SK-N-MC (cell line): ENCODE measurements at regions not wholly inside any gene's neighbourhood (a gene's known extent, or its start where the extent isn't known, plus 50 kb on each side); places are given as distances from the start of the nearest gene placed in this dataset.

ENCODE experiments used
- DNase-seq: peaks from one replicate; pipeline ENCODE4 v3.0.0-alpha.2; 2011; ENCODE audit warnings: low read depth, low spot score
- H3K27ac ChIP-seq: fragments of 200-600 bp; sonication (generic); 2 replicates; pipeline ENCODE4 v1.5.1; 2016; ENCODE audit warnings: mixed run types
- H3K36me3 ChIP-seq: fragments of 200-600 bp; sonication (generic); 2 replicates; pipeline ENCODE4 v1.6.1; 2017; ENCODE audit warnings: antibody characterized with exemption, low read length, mixed read lengths; ENCODE audit not compliant: insufficient read depth
- H3K4me3 ChIP-seq: fragments of 200-600 bp; sonication (generic); 2 replicates; pipeline ENCODE4 v1.5.1; 2016
- H3K9ac ChIP-seq: fragments of 200-600 bp; sonication (generic); 2 replicates; pipeline ENCODE4 v1.8.0; 2017; ENCODE audit warnings: mixed run types, mixed read lengths; ENCODE audit not compliant: insufficient read length
- H3K9me3 ChIP-seq: fragments of 200-600 bp; sonication (generic); 2 replicates; pipeline ENCODE4 v1.6.1; 2017; ENCODE audit warnings: low read depth, mild to moderate bottlenecking, antibody characterized with exemption, low read length, moderate library complexity, mixed read lengths
- EZH2 ChIP-seq: fragments of 200-600 bp; sonication (generic); IDR thresholded peaks from one replicate; pipeline ENCODE4 v1.6.1; 2017; ENCODE audit warnings: antibody characterized with exemption
- FOXP2 ChIP-seq: optimal IDR thresholded peaks from 2 replicates; pipeline ENCODE3; 2011; ENCODE audit warnings: mild to moderate bottlenecking, moderate library complexity; ENCODE audit not compliant: insufficient read depth; ENCODE audit errors: extremely low read length, control extremely low read depth
- POLR2AphosphoS5 ChIP-seq: IDR thresholded peaks from 2 replicates; pipeline ENCODE4 v1.6.1; 2012; ENCODE audit warnings: mild to moderate bottlenecking, low read depth, low read length, borderline replicate concordance

GRCh38 chr10:65684896-65685295, 1240.9 kb upstream of the LRRTM3 start:
- Histone ChIP-seq H3K36me3 (no peaks in the 10 kb centered on the region), H3K9me3 (no peaks in the 10 kb centered on the region), H3K27ac (no peak overlapping the region), H3K4me3 (no peak overlapping the region), H3K9ac (no peak overlapping the region)
- no peak for TF ChIP-seq POLR2AphosphoS5
- TF ChIP-seq FOXP2: no peak
- TF ChIP-seq EZH2: no peak
- DNase-seq: no peak

GRCh38 chr10:65701168-65701776, 1224.6 kb upstream of the LRRTM3 start:
- Histone ChIP-seq H3K9me3 (no peaks in the 10 kb centered on the region), H3K9ac (no peak overlapping the region), H3K4me3 (no peak overlapping the region), H3K36me3 (no peaks in the 10 kb centered on the region), H3K27ac (no peak overlapping the region)
- no peak for TF ChIP-seq POLR2AphosphoS5
- no peak for TF ChIP-seq EZH2
- no peak for TF ChIP-seq FOXP2
- DNase-seq: no peak

- no peak for TF ChIP-seq EZH2
- TF ChIP-seq POLR2AphosphoS5: no peak
- no peak for TF ChIP-seq FOXP2
- Histone ChIP-seq H3K4me3 (no peak overlapping the region), H3K36me3 (no peaks in the 10 kb centered on the region), H3K9ac (no peak overlapping the region), H3K27ac (no peak overlapping the region), H3K9me3 (no peaks in the 10 kb centered on the region)
- DNase-seq: no peak
These were observed 1217.8 kb upstream of the LRRTM3 start for GRCh38 chr10:65708057-65708456.

- H3K4me3 ChIP-seq: no peak overlapping the region
- DNase-seq: no peak
- H3K27ac ChIP-seq: no peak overlapping the region
- H3K9ac ChIP-seq: no peak overlapping the region
- no peaks in the 10 kb centered on the region for H3K36me3 ChIP-seq
- TF ChIP-seq POLR2AphosphoS5: no peak
- TF ChIP-seq FOXP2: no peak
- H3K9me3 ChIP-seq: no peaks in the 10 kb centered on the region
These were observed 1215.5 kb upstream of the LRRTM3 start for GRCh38 chr10:65710306-65710705.

GRCh38 chr10:65719790-65720189, 1206.0 kb upstream of the LRRTM3 start:
- no peak for TF ChIP-seq FOXP2
- TF ChIP-seq POLR2AphosphoS5: no peak
- TF ChIP-seq EZH2: no peak
- no peak overlapping the region for H3K9ac ChIP-seq

GRCh38 chr10:65720901-65721300, 1204.9 kb upstream of the LRRTM3 start:
- Histone ChIP-seq H3K9me3 (no peaks in the 10 kb centered on the region), H3K9ac (no peak overlapping the region), H3K27ac (no peak overlapping the region), H3K4me3 (no peak overlapping the region), H3K36me3 (no peaks in the 10 kb centered on the region)
- no peak for DNase-seq
- no peak for TF ChIP-seq EZH2
- TF ChIP-seq FOXP2: no peak
- TF ChIP-seq POLR2AphosphoS5: no peak

More at GRCh38 chr10:65719790-65720189, 1206.0 kb upstream of the LRRTM3 start:
- Histone ChIP-seq H3K27ac (no peak overlapping the region), H3K36me3 (no peaks in the 10 kb centered on the region), H3K9me3 (no peaks in the 10 kb centered on the region), H3K4me3 (no peak overlapping the region)
- DNase-seq: no peak

GRCh38 chr10:65723525-65723924, 1202.3 kb upstream of the LRRTM3 start:
- Histone ChIP-seq H3K4me3 (no peak overlapping the region), H3K36me3 (no peaks in the 10 kb centered on the region), H3K27ac (no peak overlapping the region), H3K9me3 (no peaks in the 10 kb centered on the region), H3K9ac (no peak overlapping the region)
- no peak for DNase-seq
- no peak for TF ChIP-seq FOXP2

- Histone ChIP-seq H3K9ac (no peak overlapping the region), H3K27ac (no peak overlapping the region), H3K4me3 (no peak overlapping the region), H3K9me3 (no peaks in the 10 kb centered on the region), H3K36me3 (no peaks in the 10 kb centered on the region)
- DNase-seq: no peak
- TF ChIP-seq POLR2AphosphoS5: no peak
- TF ChIP-seq FOXP2: no peak
- TF ChIP-seq EZH2: no peak
These were observed 1190.5 kb upstream of the LRRTM3 start for GRCh38 chr10:65735382-65735781.

GRCh38 chr10:65742906-65743305, 1182.9 kb upstream of the LRRTM3 start:
- TF ChIP-seq EZH2: no peak
- TF ChIP-seq POLR2AphosphoS5: no peak
- no peak for TF ChIP-seq FOXP2
- no peak overlapping the region for H3K27ac ChIP-seq
- H3K36me3 ChIP-seq: no peaks in the 10 kb centered on the region

More at GRCh38 chr10:65742906-65743305, 1182.9 kb upstream of the LRRTM3 start:
- DNase-seq: no peak
- Histone ChIP-seq H3K4me3 (no peak overlapping the region), H3K9me3 (no peaks in the 10 kb centered on the region), H3K9ac (no peak overlapping the region)
